HL-60 (cell line): ENCODE measurements at regions not wholly inside any gene's neighbourhood (a gene's known extent, or its start where the extent isn't known, plus 50 kb on each side); places are given as distances from the start of the nearest gene placed in this dataset.

Source experiments
- CTCF ChIP-seq: IDR thresholded peaks from one replicate; pipeline ENCODE4 v1.5.1; 2011; ENCODE audit warnings: low read length, control low read depth, inconsistent platforms; ENCODE audit not compliant: insufficient read depth
- GABPA ChIP-seq: IDR thresholded peaks from 2 replicates; pipeline ENCODE4 v1.6.1; 2012; ENCODE audit warnings: low read depth
- REST ChIP-seq: IDR thresholded peaks from 2 replicates; pipeline ENCODE4 v1.6.1; 2012; ENCODE audit warnings: low read depth; ENCODE audit not compliant: insufficient replicate concordance
- SPI1 ChIP-seq: IDR thresholded peaks from 2 replicates; pipeline ENCODE4 v1.6.1; 2012; ENCODE audit warnings: low read depth, mild to moderate bottlenecking, borderline replicate concordance

- no peak for TF ChIP-seq REST
- no peak for TF ChIP-seq CTCF
- TF ChIP-seq GABPA = no peak
- TF ChIP-seq SPI1 = no peak
These were observed 699.2 kb upstream of the RBFOX1 start for GRCh38 chr16:6633456-6633855.
